GM20431 (cell line): ENCODE measurements at regions not wholly inside any gene's neighbourhood (a gene's known extent, or its start where the extent isn't known, plus 50 kb on each side); places are given as distances from the start of the nearest gene placed in this dataset.

Experiments
- in situ Hi-C: fragments of 300-500 bp; cut with MseI, MboI; formaldehyde crosslinking; loops from one replicate; pipeline ENCODE4 v1.15.0; 2020; ENCODE audit warnings: low sequenced_read_pairs; ENCODE audit not compliant: unreplicated experiment

DNA sequence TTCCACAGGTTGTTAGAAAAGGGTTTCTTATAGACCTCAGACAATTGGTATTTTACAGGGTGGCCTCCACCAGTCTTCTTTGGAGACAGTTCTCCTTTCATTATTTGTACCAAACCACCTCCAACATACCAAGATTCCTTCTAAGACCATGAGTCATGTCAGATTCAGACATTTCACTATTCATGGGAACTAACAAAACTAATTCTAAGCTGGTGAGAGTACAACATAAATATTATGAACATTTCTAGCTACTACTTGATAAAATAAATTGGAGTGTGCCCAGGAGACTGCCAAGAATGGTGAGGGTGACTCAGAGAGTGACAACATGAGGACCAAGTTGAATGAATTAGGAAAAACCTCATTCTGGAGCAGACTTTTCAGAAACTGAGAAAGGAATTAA, 494.6 kb upstream of the LRRC4C start:
- in situ Hi-C loops = no loop called here

DNA sequence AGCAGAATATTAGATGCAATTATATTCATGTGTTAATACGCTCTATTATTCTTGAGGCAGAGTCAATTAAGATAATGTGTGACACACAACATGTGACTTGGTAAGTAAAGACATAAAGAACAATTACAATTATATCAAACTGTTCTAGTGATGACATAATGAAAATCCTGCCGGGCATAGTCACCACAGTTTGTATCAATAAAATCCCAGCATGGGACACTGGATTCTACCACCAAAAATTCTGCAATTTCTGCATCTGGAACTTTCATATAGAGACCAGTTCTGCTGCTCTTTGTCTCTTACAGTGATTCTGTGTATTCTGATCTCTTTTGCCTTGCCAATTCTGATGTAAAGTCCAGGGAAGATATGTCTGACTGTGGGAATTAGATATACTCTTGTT, 495.6 kb upstream of the LRRC4C start:
- in situ Hi-C loops = no loop called here

DNA sequence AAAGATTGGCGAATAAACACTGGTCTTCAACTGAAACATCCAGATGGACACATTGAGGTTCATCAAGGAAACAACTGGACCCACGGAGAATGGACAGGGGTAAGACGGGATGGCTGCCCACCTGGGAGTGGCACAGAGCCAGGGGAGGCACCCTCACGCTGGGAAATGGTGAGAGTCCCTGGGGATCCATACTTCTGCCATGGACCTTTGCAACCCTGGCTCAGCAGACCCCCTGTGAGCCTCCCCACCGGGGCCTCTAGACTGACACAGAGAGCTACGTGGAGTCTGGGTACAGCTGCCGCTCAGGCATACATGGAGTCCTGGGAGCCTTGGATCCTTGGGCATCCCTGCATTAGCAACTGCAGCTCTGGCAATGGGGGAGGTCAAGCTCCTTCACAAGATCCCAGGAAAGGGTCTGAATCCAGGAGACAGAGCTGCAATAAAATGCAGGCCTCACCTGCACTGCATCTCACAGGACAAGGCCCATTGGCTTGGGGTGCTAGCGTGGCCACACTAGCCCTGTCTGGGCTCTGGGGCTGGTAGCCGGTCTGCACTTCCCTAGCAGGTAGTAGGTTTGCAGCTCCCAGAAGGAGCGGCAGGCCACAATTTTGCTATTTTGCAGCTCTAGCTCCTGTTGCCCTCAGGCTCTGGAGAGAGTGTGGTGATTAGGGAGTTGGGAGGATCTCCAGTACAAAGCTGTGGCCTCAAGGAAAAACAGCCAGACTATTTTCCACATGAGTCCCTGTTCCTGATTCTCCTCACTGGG, 496.4 kb upstream of the LRRC4C start:
- in situ Hi-C loops = no loop called here

DNA sequence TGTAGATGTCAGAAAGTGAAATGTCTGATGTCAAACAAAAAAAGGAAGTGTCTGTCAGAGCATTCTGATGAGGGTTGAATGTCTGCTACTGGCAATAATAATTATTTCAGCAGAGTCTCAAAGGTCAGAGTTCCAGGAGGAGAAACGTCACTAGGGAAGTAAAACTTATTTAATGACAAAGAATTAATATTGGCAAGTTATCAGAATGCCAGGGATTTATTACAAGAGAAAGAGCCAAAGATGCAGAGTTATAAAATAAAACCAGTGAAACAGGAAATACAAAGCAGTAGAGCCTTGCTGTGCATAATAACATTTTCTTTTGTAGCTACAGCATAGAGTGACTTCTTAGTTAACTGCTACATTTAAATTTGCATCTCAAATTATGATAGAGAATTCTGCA, 504.0 kb upstream of the LRRC4C start:
- in situ Hi-C loops = no loop called here

DNA sequence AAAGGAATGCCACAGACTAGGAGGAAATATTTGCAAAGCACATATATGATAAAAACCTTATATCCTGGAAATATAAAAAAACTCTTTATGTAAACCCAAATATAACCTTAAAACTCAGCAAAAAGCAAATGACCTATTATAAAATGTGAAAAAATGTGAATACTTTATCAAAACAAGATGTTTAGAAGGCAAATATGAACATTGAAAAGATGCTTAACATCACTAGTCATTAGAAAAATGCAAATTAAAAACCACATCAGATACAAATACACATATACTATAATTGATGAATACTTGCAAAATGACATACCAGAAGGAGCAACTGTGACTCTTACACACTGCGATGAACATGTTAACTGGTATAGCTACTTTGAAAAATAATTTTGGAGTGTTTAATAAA, 511.2 kb upstream of the LRRC4C start:
- in situ Hi-C loops = no loop called here

DNA sequence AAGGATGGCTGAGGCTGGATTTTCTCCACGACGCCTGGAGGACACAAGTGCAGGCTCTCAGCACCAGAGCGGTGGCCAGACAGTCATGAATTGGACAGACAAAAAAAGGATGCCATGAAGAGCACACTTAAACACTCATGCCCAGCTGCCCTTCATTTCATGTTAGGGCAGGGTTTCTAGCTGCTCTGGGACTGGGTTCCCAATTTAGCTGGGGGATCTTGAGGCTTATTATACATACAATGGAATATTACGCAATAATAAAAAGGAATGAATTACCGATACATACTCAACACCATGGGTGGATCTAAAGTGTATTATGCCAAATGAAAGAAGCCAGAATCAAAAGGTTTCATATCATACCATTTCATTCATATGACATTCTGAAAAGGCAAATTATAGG, 512.1 kb upstream of the LRRC4C start:
- in situ Hi-C loops = no loop called here

DNA sequence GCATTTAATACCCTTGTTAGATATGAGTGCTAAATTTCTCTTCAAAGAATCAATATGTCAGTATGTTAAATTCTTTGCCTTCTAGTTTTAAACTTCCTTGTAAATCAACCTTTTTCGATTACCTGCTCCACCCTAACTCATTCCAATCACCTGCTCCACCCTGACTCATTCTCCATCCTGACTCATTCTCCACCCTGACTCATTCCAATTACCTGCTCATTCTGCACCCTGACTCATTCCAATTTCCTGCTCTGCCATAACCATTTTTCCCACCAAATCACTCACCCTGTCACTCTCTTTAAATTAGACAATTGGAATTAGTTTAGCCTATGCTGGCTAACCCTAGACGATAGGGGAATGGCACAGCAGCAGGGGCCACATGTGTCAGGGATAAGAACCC, 519.5 kb upstream of the LRRC4C start:
- in situ Hi-C loops = no loop called here

DNA sequence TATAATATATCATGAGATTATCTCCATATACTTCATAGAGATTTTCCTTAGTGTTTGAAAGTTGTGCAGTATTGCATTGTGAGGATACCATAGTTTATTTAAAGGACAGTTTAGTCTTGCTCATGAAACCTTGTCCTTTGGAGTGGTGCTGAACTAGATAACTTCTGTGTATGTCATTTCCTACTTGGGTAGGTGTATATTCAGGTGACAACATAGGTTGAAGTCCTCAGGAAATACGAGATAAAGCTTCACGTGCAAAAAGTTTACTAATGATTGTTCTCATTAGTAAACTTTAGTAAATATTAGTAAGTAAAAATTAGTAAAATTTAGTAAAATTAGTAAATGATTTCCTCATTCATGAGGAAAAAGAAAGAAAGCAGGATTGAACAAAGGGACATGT, 521.3 kb upstream of the LRRC4C start:
- in situ Hi-C loops = no loop called here

DNA sequence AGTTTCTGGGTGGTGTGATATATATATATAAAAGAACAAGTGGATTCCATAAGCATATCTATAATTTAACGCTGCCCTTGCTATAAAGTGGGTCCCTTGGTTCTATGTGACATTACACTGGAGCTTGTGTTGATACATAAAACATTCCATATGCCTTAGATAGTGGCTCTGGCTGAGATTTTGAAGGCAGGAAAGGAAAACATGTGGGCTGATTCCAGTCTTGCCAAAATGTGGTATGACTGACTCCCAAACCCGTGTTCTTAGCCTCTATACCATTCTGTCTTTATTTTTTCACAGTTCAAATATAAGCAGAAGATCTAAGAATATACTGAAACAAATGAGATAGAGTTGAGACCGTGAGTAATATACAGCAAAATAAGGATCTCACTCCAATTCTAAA, 522.8 kb upstream of the LRRC4C start:
- in situ Hi-C loops = no loop called here

DNA sequence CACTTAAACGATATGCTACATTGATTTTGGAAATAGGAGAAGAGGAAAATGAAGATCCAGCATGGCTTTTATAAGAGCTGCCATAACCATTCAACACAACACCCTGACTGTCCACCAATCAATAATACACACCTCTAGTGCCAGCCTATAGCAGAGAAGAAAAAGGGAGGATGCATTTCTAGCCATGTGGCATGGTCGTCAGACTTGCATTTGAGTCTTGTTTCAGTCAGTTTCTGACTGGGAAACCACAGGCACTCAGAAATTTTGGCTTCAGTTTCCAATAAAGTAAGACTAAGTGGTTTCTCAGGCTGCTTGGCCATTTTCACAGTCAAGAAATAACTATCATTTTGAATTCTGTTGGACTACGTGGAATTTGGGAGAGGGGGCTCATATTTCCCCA, 523.5 kb upstream of the LRRC4C start:
- in situ Hi-C loops = no loop called here

DNA sequence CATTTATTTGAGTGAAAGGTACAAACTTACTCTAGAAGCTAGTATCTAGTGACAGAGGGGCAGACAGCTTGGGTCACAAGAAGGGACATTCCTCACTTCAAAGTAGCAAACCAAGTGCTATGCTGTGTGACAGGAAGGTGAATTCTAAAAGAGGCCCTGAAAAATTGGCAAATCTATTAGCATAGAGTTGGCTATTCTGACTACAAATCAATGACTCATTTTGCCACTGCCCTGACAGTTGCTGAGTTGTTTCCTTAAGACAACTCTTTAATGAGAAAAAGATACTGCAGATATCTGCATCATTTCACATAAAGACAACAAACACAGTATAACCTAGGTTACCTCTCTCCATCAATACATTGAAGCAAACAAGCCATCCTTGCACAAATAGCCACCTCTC, 524.0 kb upstream of the LRRC4C start:
- in situ Hi-C loops = no loop called here

DNA sequence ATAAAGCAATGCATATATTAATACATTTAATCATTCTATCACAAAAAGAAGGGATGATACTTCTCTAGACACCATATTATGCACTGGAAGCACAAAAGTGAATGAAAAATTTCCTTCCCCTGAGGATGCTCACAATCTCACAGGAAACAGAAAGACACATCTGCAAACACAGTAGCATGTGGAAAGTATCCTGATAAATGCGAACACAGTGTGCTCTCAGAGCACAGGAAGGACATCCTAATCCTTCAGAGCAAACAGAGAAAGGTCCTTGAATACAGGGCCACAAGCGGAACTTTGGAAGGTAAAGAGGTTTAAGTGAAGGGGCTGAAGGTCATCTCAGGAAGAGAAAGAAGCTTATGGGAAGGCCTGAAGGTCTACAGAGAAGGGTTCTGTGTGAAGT, 524.6 kb upstream of the LRRC4C start:
- in situ Hi-C loops = no loop called here

DNA sequence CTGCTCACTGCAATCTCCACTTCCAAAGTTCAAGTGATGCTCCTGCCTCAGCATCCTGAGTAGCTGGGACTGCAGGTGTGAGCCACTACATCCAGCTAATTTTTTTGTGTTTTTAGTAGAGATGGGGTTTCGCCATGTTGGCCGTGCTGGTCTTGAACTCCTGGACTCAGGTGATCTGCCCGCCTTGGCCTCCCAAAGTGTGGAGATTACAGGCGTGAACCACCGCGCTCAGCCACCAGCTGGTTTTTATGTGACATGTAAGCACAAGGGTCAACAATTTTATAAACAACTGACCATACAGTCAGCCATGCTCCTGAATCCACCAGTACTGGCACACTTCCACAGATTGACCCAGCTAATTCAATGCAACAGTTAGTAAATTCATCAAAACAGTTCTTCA, 526.3 kb upstream of the LRRC4C start:
- in situ Hi-C loops = no loop called here

DNA sequence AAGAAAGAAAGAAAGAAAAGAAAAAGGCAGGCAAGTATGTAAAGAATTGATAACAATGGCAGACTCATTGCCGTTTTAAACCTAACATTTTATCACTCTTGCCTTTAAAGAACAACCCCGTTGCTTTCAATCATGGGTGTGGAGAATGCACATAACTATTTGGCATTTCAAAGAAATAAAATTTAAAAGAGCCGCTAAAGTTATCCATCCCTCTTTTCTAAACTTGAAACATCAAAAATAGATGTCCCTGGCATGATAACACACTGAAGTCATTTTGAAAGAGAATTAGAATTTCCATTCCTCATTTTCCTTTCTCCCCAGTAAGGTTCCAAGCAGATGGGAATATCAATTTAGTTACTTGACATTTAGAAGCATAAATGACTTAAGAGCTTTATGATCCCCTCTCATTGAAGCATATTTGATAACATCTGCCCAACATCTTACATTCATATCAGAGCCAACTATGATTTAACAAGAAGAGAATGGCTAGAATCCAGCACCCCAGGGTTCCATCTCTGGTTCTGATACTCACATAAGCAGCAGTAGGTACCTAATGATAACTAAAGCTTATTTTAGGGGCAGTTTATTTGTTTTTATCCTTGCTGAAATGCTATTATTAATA, 529.6 kb upstream of the LRRC4C start:
- in situ Hi-C loops = no loop called here

DNA sequence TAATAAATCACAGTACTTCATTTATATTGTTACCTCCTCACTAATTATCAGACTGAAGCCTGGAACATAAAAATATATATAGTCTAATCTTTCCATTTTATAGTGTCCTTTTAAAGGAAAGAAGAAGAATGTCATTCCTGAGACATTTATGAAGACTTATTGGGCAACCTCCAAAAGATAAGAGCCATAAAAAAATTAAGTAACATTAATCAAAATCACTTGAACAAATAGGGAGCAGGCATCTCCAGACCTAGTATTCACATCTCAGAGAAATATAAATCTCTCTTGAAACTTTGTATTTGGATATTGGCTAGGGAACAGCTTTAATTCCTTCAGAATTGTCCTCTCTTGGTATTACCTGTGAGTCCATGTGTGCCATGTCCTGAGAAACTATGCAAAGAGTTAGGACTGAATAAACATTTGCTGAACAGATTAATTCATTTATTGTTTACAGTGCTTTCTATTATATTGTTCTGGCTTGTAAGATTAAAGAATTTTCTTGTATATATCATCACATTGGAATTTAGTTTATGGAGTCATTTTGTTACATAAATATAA, 530.5 kb upstream of the LRRC4C start:
- in situ Hi-C loops = no loop called here

DNA sequence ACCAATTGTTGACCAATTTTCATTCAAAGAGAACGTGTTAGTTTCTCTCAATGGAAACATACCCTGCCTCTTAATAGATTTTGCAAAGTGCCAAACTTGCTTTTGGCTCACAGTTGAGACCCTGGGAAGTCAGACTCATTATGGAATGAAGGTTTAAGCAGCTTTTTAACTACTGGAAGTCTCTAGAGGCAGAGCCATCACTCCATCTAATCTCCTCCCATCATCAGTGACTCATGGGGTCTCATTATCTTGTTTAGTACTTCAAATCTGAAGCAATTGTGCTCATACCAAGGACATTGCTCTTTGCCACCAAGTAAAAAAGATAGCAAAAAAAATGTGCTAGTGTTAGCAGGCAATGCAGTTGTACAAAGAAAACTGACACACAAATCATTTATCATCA, 537.1 kb upstream of the LRRC4C start:
- in situ Hi-C loops = no loop called here

DNA sequence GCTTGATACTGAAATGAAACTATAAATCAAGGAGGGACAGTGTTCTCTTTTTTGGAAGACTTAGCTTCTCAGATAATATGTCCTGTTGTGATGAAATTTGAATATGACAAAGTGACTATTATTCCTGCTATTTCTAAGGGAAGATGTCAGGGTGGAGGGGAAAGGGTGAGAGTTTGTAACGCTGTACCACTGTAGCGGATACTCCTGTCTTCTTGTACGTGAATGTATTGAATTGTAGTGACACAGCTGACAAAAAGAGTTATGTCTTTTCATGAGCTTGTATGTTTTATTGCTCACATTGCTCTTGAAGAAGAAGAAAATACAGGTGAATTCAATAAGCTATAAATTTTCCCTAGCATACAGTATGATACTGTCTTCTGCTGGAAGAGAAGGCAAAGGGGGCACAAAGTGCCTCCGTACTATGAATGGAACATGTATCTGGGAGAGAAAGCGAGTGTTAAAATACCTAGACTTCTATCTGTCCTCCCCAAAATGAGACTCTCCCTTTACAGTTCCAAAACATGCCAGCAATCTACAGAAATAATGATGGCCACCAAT, 538.5 kb upstream of the LRRC4C start:
- in situ Hi-C loops = no loop called here

DNA sequence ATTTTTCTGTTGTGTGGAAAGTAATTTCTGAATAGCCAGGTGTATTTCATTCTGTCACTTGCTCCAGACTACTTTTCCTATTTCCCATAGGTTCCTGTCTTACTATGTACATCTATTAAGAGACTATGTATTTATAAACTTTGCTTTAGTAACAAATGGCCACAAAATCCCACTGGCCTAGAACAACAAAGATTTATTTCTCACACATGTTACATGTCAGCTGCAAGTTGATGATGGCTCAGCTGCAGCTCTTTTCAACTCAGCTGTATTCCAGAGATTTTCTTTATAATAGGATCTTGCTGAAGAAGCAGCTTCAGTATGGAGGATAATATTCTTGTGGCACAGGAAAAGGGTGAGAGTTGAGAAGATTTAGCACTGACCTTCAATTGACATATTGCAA, 539.6 kb upstream of the LRRC4C start:
- in situ Hi-C loops = no loop called here

DNA sequence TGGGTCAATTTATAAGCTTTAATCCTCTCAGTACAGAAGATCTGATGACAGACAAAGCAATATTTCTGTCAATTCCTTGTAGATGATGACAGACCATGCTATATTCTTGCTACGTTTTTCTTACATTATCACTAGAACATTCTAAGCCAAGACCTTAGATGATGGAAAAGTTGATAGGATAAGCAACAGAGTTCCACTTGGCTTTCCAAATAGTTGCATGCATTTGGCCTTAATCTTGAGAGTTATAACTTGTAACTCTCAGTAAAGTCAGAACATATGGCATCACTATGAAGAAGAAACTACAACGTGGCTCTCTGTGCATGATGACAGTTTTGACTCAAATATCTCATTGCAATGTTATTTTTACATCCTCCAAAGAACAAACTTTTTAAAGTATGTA, 544.3 kb upstream of the LRRC4C start:
- in situ Hi-C loops = no loop called here

DNA sequence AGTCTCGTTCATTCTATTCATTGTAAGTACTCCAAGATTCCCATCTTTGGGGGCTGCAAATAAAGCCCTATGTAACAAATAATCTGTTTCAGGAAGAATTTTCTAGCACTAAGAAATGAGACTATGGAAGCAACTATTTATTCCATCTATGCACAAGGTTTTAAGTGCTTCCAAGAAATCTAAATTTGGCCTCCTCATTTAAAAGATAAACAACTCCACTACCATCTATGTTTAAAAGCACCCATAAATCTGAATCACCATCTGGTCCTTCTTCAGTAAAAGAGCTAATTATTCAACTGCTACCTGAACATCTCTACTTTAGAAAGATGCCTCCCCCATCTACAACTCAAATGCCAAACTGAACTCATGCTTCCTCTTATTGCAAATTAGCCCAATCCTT, 547.3 kb upstream of the LRRC4C start:
- in situ Hi-C loops = no loop called here

DNA sequence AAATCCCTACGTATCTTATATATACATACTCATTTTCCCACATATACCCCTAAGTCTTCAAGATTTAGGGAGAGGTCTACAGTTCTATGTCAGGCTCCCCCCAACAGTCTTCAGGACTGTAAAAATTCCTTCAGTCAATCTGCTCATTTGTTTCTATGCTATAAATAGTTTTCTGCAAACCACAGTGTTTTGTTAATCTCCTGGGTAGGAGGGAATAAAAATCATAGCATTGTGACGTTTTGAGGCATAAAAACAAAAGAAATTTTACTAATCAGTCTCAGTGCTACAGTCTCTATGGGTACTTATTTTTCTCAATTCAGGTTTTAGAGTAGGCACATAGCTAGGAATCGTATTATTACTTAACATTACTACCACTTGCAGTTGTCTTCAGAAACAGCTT, 552.8 kb upstream of the LRRC4C start:
- in situ Hi-C loops = no loop called here
